ENCODE measurements at regions not wholly inside any gene's neighbourhood (a gene's known extent, or its start where the extent isn't known, plus 50 kb on each side); places are given as distances from the start of the nearest gene placed in this dataset.

- DNase-seq (ENCODE audit: low spot score): no peak
Observed at GRCh38 chr12:82040987-82041743, 282.0 kb upstream of the PPFIA2 start.

DNA sequence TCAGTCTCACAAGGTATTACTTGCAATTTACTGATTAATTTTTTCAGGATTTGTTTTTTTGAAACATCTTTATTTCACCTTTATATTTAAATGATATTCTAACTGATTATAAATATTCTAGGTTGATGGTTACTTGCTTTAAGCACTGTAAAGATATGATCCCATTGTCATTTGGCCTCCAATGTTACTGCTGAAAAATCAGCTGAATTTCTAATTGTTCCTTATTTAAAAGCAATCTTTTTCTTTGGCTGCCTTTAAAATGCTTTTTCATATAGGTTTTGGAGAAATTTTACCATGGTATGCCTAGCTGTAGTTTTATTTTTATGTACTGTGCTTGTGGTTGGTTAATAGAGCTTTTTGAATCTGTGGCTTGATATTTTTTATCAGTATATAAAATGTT, 275.6 kb upstream of the PPFIA2 start:
- no peak for DNase-seq (ENCODE audit: low spot score)

DNA sequence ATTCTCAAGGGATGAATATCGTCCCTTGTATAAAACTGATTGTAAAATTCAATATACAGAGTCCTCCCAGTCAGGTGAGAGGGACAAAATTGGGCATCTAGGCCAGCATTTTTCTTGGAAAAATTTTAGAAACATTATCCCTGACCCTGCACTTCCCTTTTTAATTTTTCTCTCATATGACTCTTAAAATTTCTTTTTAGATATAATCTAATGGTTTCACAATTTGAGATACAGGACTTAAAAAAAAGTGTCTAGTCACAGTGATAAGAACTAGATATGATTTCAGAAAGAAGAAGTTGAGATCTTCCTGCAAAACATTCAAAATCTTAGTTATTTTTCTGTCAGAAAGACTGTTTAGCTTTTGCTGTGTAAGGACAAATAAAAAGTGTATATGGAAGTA, 270.8 kb upstream of the PPFIA2 start:
- DNase-seq (ENCODE audit: low spot score): no peak

GRCh38 chr12:82028772-82029171, 269.6 kb upstream of the PPFIA2 start:
- no peak for DNase-seq (ENCODE audit: low spot score)

GRCh38 chr12:82027612-82028011, 268.5 kb upstream of the PPFIA2 start:
- DNase-seq (ENCODE audit: low spot score): no peak

DNA sequence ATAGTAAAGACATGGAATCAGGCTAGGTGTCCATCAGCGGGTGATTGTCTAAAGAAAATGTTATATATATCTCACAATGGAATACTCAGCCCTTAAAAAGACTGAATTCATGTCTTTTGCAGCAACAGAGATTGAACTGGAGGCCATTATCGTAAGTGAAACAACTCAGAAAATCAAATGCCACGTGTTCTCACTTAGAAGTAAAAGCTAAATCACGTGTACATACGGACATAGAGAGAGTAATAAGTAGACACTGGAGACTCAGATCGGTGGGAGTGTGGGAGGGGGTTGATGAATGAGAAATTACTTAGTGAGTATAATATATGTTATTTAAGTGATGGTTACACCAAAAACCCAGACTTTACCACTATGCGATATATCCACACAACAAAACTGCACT, 266.3 kb upstream of the PPFIA2 start:
- no peak for DNase-seq (ENCODE audit: low spot score)

- DNase-seq (ENCODE audit: low spot score): no peak
Observed at GRCh38 chr12:82019533-82019932, 260.4 kb upstream of the PPFIA2 start.

- no peak for DNase-seq (ENCODE audit: low spot score)
Observed at GRCh38 chr12:82015623-82016347, 256.6 kb upstream of the PPFIA2 start.

DNA sequence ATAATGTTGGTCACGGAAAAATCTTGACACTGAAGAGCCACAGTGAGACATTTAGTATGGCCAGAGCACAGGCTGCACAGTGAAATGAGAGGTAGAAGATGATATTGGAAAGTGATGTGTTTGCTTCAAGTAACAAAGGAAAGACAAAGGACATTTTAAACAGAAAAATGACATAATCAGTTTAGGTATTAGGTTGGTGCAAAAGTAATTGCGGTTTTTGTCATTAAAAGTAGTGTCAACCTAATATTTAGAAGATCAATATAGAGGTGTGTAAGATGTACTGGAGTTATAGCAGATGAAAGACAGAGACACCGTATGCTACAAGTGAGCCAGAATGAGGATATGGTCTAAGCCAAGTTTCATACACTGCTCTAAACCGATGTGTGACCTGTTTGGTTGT, 253.0 kb upstream of the PPFIA2 start:
- no peak for DNase-seq (ENCODE audit: low spot score)

DNA sequence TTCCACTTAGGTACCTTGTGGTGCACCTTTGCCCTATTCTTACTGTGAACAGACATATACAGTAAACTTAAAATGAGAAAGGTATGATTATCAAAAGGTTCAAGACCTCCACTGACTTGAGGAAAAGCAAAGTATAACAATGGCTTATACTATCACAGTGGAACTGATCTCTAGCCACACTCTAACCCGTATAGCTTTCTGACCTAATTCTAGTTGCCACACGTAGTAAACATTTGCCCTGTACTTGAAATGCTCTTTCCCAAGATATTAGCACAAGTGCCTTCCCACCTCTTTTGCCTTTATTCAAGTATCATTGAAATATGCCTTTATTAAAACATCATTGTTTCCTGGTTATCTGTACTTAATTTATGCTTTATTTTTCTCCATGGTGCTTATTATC, 250.4 kb upstream of the PPFIA2 start:
- no peak for DNase-seq (ENCODE audit: low spot score)

- no peak for DNase-seq (ENCODE audit: low spot score)
Observed at GRCh38 chr12:82008251-82008650, 249.1 kb upstream of the PPFIA2 start.

GRCh38 chr12:81998761-81999378, 239.7 kb upstream of the PPFIA2 start:
- no peak for DNase-seq (ENCODE audit: low spot score)

- peak; percentile 34 for DNase-seq (ENCODE audit: low spot score)
Observed at GRCh38 chr12:81992461-81992860, 233.3 kb upstream of the PPFIA2 start.

- no peak for DNase-seq (ENCODE audit: low spot score)
Observed at GRCh38 chr12:81991868-81992267, 232.7 kb upstream of the PPFIA2 start.

DNA sequence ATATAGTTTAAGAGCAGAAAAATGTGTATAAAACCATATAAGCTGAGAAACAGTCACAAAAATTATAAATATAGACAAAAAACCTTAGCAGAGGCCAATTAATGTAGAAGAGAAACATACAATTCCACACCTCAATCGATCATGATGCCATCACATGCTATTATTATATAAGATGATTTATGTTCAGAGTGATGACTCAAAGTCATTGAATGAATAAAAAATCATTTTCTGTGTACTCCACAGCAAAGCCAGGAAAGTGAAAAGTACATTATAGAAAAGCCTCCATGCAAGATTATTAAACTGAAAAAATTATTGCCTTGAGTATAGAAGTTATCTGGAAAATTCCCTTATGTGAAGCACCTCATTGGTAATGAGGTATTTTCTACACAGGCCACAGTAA, 229.2 kb upstream of the PPFIA2 start:
- no peak for DNase-seq (ENCODE audit: low spot score)

GRCh38 chr12:81987371-81987770, 228.2 kb upstream of the PPFIA2 start:
- DNase-seq (ENCODE audit: low spot score): no peak

DNA sequence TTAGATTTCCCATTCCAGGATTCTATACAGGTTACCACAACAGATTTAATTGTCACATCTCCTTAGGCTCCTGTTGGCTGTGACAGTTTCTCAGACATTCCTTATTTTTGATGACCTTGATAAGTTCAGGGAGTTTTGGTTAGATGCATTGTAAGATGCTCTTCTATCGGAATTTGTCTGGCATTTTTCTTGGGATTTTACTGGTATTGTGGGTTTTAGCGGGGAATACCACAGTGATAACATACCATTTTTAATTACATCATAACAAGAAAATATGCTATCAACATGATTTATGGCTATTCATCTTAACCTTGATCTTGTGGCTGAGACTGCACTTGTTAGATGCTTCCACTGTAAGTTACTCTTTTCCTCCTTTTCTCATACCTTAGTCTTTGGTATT, 217.5 kb upstream of the PPFIA2 start:
- DNase-seq (ENCODE audit: low spot score): no peak

DNA sequence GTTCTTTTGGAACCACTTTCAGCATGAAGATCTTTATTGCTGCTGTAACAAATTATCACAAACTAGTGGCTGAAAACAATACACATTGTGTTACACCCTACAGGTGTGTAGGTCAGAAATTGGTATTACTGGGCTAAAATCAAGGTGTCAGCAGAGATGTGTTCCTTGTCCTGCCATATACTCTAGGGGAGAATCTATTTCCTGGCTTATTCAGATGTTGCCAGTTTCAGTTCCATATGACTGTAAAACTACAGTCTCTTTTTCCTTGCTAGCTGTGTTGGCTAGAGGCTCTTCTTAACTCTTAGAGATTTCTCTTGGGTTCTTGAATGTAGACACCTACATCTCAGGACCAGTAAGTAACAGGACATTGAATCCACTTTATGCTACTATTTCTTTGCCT, 215.6 kb upstream of the PPFIA2 start:
- no peak for DNase-seq (ENCODE audit: low spot score)

- no peak for DNase-seq (ENCODE audit: low spot score)
Observed at GRCh38 chr12:81968421-81968820, 209.3 kb upstream of the PPFIA2 start.

DNA sequence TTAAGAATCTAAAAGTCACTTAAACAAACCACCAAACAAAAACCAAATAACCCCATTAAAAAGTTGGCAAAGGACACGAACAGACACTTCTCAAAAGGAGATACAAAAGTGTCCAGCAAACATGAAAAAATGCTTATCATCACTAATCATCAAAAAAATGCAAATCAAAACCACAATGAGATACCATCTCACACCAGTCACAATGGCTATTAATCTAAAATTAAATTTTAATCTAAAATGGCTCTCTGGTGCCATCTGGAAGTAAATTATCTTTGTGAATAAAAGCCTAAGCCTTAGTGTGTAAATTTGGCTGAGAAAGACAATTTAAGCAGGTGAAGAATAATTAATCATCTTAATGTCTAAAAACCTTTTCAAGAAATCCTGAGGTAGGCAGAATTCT, 204.5 kb upstream of the PPFIA2 start:
- DNase-seq (ENCODE audit: low spot score): no peak

- no peak for DNase-seq (ENCODE audit: low spot score)
Observed at GRCh38 chr12:81963026-81963425, 203.9 kb upstream of the PPFIA2 start.

- no peak for DNase-seq (ENCODE audit: low spot score)
Observed at GRCh38 chr12:81962126-81962856, 203.1 kb upstream of the PPFIA2 start.

- DNase-seq (ENCODE audit: low spot score): no peak
Observed at GRCh38 chr12:81958406-81958805, 199.3 kb upstream of the PPFIA2 start.

Measured in D341Med (cell line).